HG02852 (cell line): ENCODE measurements at regions not wholly inside any gene's neighbourhood (a gene's known extent, or its start where the extent isn't known, plus 50 kb on each side); places are given as distances from the start of the nearest gene placed in this dataset.
"Not testable (repeated sequence)": the region's sequence is repeated elsewhere in the genome, so short reads cannot be mapped to it uniquely, and the experiment has no call there.

Experiments used
- ATAC-seq: cut with Tn5 transposase; IDR thresholded peaks from one replicate; pipeline ENCODE4 v1.9.1; 2021; ENCODE audit warnings: mild to moderate bottlenecking, moderate library complexity; ENCODE audit not compliant: unreplicated experiment

DNA sequence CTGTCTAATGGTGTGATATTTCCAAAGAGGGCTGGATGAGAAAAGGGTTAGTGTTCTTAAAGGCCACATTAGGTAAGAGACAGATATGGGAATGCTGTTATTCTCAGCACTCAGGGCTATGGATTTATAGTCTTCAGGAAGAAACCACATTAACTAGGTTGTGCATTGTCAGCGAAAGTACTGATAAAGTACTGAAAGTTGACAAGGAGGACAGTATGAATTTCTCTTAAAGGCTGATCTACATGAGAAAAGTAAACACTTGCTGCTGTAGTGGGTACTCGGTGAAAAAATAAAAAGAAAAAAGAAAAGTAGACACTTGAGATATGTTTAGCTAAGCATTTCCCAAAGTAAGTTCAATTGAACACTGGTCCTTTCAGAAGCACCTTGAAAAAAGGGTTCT, 381.0 kb upstream of the RPS23 start:
- ATAC-seq: no peak

DNA sequence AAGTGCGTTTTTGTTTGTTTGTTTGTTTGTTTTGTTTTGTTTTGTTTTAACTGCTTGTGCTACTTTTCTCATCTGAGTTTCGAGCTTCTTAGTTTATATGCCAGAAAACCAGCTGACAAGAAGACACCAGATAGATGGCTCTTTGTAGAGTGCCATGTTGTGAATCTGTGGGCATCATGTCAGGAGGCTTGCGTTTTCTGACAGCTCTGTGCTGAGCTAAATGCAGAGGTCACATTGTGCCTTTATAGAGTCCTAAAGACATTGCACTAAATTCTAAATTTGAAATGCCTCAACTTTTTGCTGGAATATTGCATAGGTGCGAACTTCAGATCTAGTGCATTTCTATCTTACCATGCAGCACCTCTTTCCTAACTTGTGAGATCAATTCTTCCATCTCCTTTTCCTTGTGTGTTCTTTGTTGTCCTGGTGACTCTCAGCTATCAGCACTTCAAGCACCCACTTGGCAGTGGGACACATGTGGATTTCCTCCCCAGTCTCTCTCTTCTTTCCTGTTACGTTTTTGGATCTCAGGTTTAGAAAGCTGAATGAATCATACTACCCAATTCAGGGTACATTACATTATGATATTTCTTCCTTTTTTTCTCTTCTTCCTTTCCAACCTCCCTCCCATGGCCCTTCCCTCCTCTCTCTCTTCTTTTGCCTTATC, 379.0 kb upstream of the RPS23 start:
- ATAC-seq: no peak

DNA sequence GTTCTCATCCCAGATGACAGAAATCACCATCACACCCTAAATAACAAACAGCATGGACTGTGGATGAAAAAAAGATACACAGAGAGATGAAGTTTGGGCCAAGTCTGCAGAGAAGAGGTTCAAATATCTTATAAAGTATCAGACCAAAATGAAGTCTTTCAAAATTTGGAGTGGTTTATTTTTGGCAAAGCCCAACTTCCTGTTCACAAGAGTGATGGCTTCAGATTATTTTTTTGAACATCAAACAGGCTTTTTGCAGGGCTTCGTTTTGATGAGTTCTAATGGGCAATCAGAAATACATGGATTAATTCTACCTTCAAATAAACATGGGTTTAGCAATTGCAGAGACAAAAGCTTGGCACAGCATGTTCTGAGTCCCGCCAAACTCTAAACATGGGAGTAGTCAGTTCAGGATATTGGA, 378.2 kb upstream of the RPS23 start:
- ATAC-seq: no peak

- ATAC-seq: no peak
These were observed 376.9 kb upstream of the RPS23 start for GRCh38 chr5:82655078-82655477.

DNA sequence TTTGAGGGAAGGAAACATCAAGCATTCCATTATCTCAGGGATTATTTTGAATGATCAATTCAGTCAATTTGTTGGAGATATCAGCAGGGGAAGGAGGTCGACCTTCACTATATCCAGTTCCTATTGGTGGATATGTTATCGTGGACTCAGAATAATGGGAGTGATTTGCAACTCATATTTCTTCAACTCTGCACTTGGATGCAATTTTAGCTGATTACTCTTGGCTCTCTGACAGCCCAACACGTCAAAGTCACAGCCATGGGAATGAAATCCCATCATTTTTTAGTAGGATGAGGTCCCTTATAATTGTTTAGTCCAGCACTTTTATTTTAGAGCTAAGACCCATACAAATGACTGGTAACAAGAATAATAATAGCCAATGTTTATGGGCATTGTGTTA, 371.8 kb upstream of the RPS23 start:
- ATAC-seq: no peak

DNA sequence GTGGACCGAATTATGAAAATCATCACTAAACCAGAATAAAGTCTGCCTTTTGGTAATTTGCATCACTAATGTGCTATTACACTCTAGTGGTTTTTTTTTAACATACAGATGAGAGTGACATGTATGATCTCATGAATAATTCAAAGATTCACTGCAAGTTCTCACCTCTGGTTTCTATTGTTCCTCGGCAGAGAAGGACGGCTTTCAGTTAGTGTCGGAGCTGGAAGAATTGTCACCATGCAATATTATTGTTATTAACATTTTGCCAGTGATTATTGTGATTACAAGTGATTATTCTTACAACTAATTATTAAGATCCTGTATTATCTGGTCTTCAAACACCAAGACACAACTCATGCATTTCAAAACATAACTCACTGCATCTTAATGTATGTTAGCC, 366.6 kb upstream of the RPS23 start:
- ATAC-seq: no peak

DNA sequence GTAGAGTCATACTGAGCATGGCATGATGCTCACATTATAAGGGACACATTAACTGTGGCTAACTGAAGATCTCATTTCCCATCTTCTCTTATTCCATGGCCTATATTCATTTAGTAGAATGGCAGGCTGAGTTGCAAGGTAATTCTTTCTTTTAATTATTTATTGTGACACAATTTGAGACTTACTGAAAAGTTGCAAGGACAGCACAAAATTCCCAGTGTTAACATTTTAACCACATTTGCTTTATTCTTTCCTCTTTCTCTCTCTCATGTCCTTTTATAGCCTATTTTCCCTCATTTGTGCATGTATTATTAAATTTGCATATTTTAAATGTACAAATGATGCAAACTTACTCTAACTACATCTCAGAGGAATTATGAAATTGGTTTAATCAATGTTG, 366.1 kb upstream of the RPS23 start:
- no peak for ATAC-seq

- no peak for ATAC-seq
These were observed 364.2 kb upstream of the RPS23 start for GRCh38 chr5:82642313-82642712.

- ATAC-seq: peak; percentile 86
These were observed 363.3 kb upstream of the RPS23 start for GRCh38 chr5:82641331-82642003.

DNA sequence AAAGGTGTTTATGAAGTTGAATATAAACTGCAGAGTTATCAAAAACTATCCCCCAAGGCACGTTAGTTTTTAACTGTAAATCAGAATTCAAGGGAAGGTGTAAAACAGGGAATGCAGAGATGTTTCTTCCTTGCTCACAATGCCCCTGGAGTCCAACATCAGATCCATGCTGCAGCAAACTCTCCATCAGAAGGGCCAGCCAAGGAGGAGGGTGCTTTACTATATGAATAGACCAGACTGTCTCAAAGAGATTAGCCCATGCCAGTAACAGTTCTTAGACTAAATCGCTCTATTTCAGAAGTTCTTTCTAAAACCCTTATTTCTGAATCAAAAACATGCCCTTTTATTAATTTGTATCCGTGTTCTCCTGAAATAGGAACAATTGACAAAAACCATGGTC, 362.8 kb upstream of the RPS23 start:
- ATAC-seq: no peak

DNA sequence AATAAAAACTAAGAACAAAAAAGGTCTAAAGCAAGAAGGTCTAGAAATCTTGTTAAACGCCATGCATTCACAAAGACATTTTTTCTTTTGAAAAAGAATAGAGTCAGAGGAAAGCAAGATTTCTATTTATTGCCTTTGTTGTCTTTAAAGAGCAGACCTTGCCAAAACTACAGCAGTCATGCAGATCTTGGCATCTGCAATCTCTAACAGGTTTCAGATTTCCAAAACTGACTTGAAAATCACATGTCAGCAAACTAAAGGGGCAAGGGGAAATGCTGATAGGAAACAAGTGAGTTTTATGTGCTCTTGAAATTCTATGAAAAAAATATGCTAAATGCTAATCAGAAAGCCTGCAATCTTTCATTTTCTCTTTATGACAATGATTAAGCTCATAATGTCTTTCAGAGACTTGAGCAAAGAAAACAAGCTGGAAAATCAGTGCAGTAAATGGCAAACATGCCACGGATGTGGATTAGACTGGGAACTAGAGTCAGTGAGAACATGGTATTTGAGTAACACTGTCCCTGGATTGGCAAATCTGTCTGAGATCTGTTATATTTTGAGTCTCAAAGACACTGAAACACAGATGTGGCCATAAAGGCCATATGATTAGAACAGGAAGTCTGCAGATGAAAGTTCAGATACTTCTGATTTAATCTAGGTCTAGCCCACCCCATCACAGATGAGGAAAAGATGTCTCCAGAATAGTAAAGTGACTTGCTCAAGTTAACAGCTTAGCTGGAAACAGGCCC, 361.4 kb upstream of the RPS23 start:
- ATAC-seq: no peak

DNA sequence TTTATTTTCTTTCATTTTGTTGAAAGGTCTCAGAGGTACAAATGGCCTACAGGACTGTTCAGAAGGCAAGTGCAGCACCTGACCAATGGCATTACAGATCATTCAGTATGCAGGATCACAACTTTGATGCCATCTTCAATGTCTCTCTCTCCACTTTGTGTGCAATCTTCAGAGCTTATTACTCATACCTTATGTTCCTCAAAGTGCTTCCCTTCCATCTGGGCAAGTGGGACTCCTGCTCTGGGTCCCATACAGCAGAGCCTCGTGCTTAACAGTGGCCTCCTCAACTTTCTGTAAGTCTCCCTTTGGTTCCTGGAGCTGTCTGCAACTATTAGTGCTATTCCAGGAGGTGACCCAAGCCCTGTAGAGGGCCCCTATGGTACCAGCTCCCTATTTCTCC, 358.4 kb upstream of the RPS23 start:
- ATAC-seq: no peak

GRCh38 chr5:82635561-82636288, 357.6 kb upstream of the RPS23 start:
- no peak for ATAC-seq

DNA sequence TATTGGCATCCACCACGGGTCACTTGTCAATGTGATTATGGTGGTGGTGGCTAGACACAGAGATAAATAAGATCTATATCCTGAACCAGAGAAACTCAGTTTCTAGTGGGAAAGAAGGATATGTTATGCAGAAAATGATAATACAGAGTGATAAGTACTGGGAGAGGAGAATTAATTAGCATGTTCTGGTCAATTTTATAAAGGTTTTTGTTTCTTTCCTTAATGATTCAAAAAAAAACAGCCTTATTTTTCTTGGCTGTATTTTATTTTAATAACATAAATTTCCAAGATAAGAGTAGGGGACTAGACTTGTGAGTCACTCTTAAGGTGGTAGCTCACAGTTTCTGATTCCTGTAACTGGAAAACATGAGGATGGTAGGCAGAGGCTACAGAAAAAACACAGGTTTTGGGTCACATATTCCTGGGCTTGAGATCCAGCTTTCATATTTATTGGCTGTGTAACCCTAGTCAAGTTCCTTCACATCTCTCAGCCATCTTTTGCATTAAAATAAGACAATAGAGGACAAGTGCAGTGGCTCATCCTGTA, 350.3 kb upstream of the RPS23 start:
- no peak for ATAC-seq

- ATAC-seq: not testable (repeated sequence)
These were observed 348.9 kb upstream of the RPS23 start for GRCh38 chr5:82626905-82627591.

DNA sequence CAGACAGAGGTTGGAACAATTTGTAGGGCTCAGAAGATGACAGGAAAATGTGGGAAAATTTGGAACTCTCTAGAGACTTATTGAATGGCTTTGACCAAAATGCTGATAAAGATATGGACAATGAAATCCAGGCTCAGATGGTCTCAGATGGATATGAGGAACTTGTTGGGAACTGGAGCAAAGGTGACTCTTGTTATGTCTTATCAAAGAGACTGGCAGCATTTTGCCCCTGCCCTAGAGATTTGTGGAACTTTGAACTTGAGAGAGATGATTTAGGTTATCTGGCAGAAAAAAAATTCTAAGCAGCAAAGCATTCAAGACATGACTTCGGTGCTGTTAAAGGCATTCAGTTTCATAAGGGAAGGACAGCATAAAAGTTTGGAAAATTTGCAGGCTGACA, 347.9 kb upstream of the RPS23 start:
- ATAC-seq: not testable (repeated sequence)

- ATAC-seq: no peak
These were observed 345.9 kb upstream of the RPS23 start for GRCh38 chr5:82624062-82624461.

DNA sequence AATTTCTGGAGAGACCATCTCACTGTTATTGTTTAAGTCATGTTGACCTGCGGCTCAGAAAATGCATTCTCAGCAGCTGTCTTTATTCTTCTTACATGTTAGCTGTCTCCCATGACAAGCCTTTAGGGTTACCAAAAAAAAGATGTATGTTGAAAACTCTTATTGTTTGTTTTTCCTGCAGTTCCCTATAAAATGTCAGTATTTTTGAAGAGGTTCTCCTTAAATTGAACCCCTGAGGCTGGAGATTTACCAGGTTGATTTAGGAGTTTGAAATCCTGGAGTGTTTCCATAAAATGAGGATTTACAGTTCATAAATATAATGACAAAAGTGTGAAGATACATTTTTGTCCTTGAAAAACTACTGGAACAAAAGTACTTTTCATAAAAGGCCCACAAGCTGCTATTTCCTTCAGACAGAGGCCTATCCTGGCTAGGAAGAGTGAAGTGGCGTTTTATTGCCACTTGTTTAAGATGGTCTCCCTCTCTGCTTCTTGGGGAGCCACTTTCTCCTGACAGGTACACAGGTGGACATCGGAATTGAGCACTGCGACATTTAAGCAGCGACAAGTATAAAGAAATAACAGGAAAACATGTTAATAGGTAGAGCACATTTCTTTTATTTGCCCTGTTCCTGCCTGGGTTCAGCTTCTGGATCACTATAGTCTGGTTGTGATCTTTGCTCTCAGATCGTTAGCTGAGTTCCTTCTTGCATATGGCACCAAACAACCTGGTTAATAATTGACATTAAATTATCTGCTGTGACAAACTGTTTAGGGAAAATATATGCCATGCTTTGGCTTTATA, 344.8 kb upstream of the RPS23 start:
- no peak for ATAC-seq

- ATAC-seq: no peak
These were observed 344.1 kb upstream of the RPS23 start for GRCh38 chr5:82622205-82622604.
